Heart left ventricle (tissue), 13 donors: ENCODE measurements at regions not wholly inside any gene's neighbourhood (a gene's known extent, or its start where the extent isn't known, plus 50 kb on each side); places are given as distances from the start of the nearest gene placed in this dataset.

Source experiments
- POLR2A ChIP-seq, 2 donors: fragments of 450-650 bp; IDR thresholded peaks; one replicate each; pipeline ENCODE4 v1.6.1; 2017; ENCODE audit warnings: antibody characterized with exemption in 2 of 2, mild to moderate bottlenecking in 2 of 2, moderate library complexity in 2 of 2
- TF ChIP-seq, protein P1 (sequence below), 12 donors: fragments of 200-600 bp; sonication (generic) in 4 of 12; IDR thresholded peaks; one replicate each; pipeline versions ENCODE4 v1.5.0 to v1.8.0; 2018 to 2022; ENCODE audit warnings: antibody characterized with exemption in 12 of 12, mild to moderate bottlenecking in 5 of 12
- donor health status: ischemic (EF 13 %, LVEDD 7.1; RV severe dilation, severe dysfunction).
- donor health status: DM: no; HTN: yes; CAD: no.
- donor health status: DM: no; HTN: no; CAD: no.
- donor health status: ischemic (EF 25% LVEDD 6.9; RV normal size, moderate dysfunction).
- donor health status: ischemic (EF 25% LVEDD 5.7; RV mildly dilated, moderate dysfunction).
- donor health status: ischemic (EF 35%, LVEDD 5.7; RV mildly dilated, moderate dysfunction).
- donor health status: nonischemic (EF 11% LVEDD 7.7; RV severe dilation, severe dysfunction).
- donor health status: DM: yes; HTN: yes; CAD: no.
- donor health status: PGD.
- donor health status: ischemic (EF 29% LVEDD 5.4; RV normal size, mild dysfunction).
- donor health status: nonischemic (EF 23%, LVEDD 6.1; RV moderate dilation, normal function).

DNA sequence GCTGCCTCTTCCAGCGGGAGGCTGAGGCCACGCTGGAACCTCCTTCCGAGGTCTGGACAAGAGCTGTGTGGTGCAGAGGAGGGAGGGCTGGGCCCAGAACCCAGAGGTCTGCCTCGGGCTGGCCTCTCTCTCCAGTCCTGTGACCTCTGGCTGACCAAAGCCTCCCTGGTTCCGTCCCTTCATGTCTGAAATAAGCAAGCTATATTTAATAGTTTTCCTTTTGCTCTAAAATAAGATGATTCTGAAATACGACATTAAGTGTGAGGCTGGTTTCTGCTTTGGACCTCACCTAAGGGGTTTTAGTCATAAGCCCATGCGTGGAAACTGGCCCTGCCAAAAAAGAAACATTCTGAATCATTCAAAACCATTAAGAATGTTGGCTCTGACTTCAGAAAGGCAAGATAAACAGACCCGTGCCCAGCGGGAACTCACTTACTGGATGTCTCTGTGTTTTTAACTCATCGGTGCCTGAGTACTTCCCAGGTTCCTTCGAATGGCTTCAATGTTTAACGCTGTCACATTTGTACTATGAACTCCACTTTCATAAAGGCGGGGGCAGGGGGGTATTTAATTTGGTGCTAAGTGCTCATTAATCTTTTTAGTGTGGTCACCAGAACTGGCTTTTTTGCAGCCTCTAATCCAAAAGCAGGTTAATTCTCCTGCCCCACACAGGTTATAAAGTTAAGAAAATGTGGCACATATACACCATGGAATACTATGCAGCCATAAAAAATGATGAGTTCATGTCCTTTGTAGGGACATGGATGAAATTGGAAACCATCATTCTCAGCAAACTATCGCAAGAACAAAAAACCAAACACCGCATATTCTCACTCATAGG lies 157.5 kb upstream of the KLF14 start:
- TF ChIP-seq, protein P1, sequence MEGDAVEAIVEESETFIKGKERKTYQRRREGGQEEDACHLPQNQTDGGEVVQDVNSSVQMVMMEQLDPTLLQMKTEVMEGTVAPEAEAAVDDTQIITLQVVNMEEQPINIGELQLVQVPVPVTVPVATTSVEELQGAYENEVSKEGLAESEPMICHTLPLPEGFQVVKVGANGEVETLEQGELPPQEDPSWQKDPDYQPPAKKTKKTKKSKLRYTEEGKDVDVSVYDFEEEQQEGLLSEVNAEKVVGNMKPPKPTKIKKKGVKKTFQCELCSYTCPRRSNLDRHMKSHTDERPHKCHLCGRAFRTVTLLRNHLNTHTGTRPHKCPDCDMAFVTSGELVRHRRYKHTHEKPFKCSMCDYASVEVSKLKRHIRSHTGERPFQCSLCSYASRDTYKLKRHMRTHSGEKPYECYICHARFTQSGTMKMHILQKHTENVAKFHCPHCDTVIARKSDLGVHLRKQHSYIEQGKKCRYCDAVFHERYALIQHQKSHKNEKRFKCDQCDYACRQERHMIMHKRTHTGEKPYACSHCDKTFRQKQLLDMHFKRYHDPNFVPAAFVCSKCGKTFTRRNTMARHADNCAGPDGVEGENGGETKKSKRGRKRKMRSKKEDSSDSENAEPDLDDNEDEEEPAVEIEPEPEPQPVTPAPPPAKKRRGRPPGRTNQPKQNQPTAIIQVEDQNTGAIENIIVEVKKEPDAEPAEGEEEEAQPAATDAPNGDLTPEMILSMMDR (IDR thresholded peaks at IDR 0.05): no peak
- no peak for TF ChIP-seq POLR2A (IDR thresholded peaks at IDR 0.05)
